Peyer's patch (tissue), 4 donors: ENCODE measurements at regions not wholly inside any gene's neighbourhood (a gene's known extent, or its start where the extent isn't known, plus 50 kb on each side); places are given as distances from the start of the nearest gene placed in this dataset.

Experiments used
- CTCF ChIP-seq, 6 experiments: fragments of 450-650 bp in 4 of 6; fragments of 200-600 bp in 2 of 6; sonication (generic) in 1 of 6; IDR thresholded peaks; one replicate each; pipeline ENCODE4 v1.5.1; 2017 to 2019; ENCODE audit warnings: antibody characterized with exemption in 6 of 6, mild to moderate bottlenecking in 3 of 6, moderate library complexity in 1 of 6
- POLR2A ChIP-seq, 2 donors: fragments of 450-650 bp; IDR thresholded peaks; one replicate each; pipeline ENCODE4 v1.5.1; 2017; ENCODE audit warnings: antibody characterized with exemption in 2 of 2, mild to moderate bottlenecking in 2 of 2, moderate library complexity in 2 of 2

- TF ChIP-seq CTCF (IDR thresholded peaks at IDR 0.05) (no peak), POLR2A (IDR thresholded peaks at IDR 0.05) (no peak)
Observed at GRCh38 chr1:188660572-188660971, 1817.1 kb downstream of the BRINP3 start.
